Adrenal gland (tissue), 5 donors: ENCODE measurements at regions not wholly inside any gene's neighbourhood (a gene's known extent, or its start where the extent isn't known, plus 50 kb on each side); places are given as distances from the start of the nearest gene placed in this dataset.

Source experiments
- POLR2A ChIP-seq, 2 donors: fragments of 450-650 bp; IDR thresholded peaks; one replicate each; pipeline ENCODE4 v1.6.1; 2017; ENCODE audit warnings: antibody characterized with exemption in 2 of 2, mild to moderate bottlenecking in 2 of 2, moderate library complexity in 1 of 2
- TF ChIP-seq, protein P1 (sequence below), 6 experiments: fragments of 450-650 bp in 4 of 6; fragments of 200-600 bp in 2 of 6; sonication (generic) in 1 of 6; IDR thresholded peaks; 1 replicate in 5 of 6; 2 replicates in 1 of 6; pipeline versions ENCODE4 v1.5.1 to v1.8.0; 2016 to 2021; ENCODE audit warnings: antibody characterized with exemption in 6 of 6, mild to moderate bottlenecking in 2 of 6, moderate library complexity in 1 of 6
- donor health status: DM: no; HTN: no; CAD: no.

DNA sequence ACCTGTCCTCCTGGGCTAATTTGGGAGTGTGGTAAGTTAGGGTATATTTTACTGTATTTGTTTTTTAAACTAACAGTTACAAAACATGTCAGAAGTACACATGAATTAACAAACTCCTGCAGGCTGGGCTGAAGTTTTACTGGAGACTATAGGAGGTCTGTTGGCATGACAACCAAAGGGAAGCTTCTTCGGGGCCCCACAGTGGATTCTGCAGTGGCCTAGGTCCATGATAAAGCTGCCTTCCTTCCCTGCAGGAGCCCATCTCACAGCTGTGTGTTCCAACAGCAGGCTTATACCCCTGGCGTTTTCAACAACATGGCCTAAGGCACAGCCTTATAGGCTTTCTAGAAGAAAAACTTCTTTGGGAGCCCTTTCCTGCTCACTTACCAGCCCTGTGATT, 128.0 kb upstream of the SETBP1 start:
- TF ChIP-seq, protein P1, sequence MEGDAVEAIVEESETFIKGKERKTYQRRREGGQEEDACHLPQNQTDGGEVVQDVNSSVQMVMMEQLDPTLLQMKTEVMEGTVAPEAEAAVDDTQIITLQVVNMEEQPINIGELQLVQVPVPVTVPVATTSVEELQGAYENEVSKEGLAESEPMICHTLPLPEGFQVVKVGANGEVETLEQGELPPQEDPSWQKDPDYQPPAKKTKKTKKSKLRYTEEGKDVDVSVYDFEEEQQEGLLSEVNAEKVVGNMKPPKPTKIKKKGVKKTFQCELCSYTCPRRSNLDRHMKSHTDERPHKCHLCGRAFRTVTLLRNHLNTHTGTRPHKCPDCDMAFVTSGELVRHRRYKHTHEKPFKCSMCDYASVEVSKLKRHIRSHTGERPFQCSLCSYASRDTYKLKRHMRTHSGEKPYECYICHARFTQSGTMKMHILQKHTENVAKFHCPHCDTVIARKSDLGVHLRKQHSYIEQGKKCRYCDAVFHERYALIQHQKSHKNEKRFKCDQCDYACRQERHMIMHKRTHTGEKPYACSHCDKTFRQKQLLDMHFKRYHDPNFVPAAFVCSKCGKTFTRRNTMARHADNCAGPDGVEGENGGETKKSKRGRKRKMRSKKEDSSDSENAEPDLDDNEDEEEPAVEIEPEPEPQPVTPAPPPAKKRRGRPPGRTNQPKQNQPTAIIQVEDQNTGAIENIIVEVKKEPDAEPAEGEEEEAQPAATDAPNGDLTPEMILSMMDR (IDR thresholded peaks at IDR 0.05) = no peak
- no peak for TF ChIP-seq POLR2A (IDR thresholded peaks at IDR 0.05)
